SK-N-SH treated with all-trans-retinoic acid at 6 μM for 48 hours (cell line): ENCODE measurements at regions not wholly inside any gene's neighbourhood (a gene's known extent, or its start where the extent isn't known, plus 50 kb on each side); places are given as distances from the start of the nearest gene placed in this dataset.

Source experiments
- GLIS3 ChIP-seq: fragments of 250-450 bp; sonication (Bioruptor Pico); IDR thresholded peaks from 2 replicates; pipeline ENCODE4 v1.5.0; 2020; ENCODE audit warnings: mild to moderate bottlenecking, moderate library complexity
- PATZ1 ChIP-seq: fragments of 250-450 bp; sonication (Bioruptor Pico); IDR thresholded peaks from 2 replicates; pipeline ENCODE4 v1.8.0; 2020; ENCODE audit warnings: mild to moderate bottlenecking, moderate library complexity, borderline replicate concordance
- POU6F1 ChIP-seq: fragments of 250-450 bp; sonication (Bioruptor Pico); IDR thresholded peaks from 2 replicates; pipeline ENCODE4 v1.8.0; 2021; ENCODE audit warnings: low read depth, mild to moderate bottlenecking, moderate library complexity, borderline replicate concordance

- no peak for TF ChIP-seq PATZ1 (CRISPR knock-in tag)
- TF ChIP-seq GLIS3 (CRISPR knock-in tag): no peak
- TF ChIP-seq POU6F1 (CRISPR knock-in tag): no peak
These were observed 198.3 kb downstream of the CASP12 start for GRCh38 chr11:104699981-104700380.
